K562 (cell line): ENCODE measurements at regions not wholly inside any gene's neighbourhood (a gene's known extent, or its start where the extent isn't known, plus 50 kb on each side); places are given as distances from the start of the nearest gene placed in this dataset.

ENCODE experiments used
- ATAC-seq: fragments of 200-7000 bp; cut with Tn5 transposase; 3 replicates; pipeline ENCODE4 v1.9.1; 2020; ENCODE audit warnings: moderate library complexity
- BruUV-seq: library from RNA; stranded (reverse); fragments of 400-500 nt; replicated peaks from 2 replicates; lab custom pipeline; 2021; lab: Mats Ljungman, UMichigan
- CTCF ChIA-PET: fragments of 300-600 bp; formaldehyde crosslinking; extraction: SDS; loops from one replicate; lab custom pipeline; 2021; ENCODE audit warnings: low intra/inter-chr PET ratio; lab: Yijun Ruan, JAX
- POLR2A ChIA-PET: fragments of 300-600, 350-650 bp; sonication (Branson Sonifier 250); formaldehyde crosslinking; extraction: SDS; loops from one replicate; lab custom pipeline; 2021; ENCODE audit warnings: antibody characterized with exemption, inconsistent platforms; lab: Yijun Ruan, JAX
- DNase-seq, 4 experiments: peaks; one replicate each; pipeline versions ENCODE4 v3.0.0 to v3.0.0-alpha.2; 2011 to 2018; ENCODE audit warnings: low spot score in 3 of 4, mixed read lengths in 3 of 4; ENCODE audit errors: extremely low read depth in 1 of 4
- FAIRE-seq: peaks from 2 replicates; lab custom pipeline; 2011; peaks lifted over from hg19 to GRCh38; lab: Jason Lieb, UNC
- H2AFZ ChIP-seq: 2 replicates; pipeline ENCODE4 v1.6.0; 2011; ENCODE audit warnings: low read depth, low read length, control low read depth, inconsistent platforms
- H3K27ac ChIP-seq: fragments of 200-600 bp; 3 replicates; pipeline ENCODE4 v1.8.0; 2011; ENCODE audit warnings: low read depth, mild to moderate bottlenecking, control low read depth, inconsistent platforms, low read length, moderate library complexity, mixed read lengths; ENCODE audit errors: extremely low read depth
- H3K27me3 ChIP-seq, 2 experiments: fragments of 300-600 bp in 1 of 2; 2 replicates in 1 of 2; 3 replicates in 1 of 2; pipeline versions ENCODE4 v1.6.0 to v1.8.0; 2011; ENCODE audit warnings: inconsistent platforms in 2 of 2, low read length in 2 of 2, mild to moderate bottlenecking in 1 of 2, mixed read lengths in 1 of 2, moderate library complexity in 1 of 2; ENCODE audit not compliant: control insufficient read depth in 2 of 2, insufficient read depth in 2 of 2
- H3K36me3 ChIP-seq: fragments of 300-600 bp; 3 replicates; pipeline ENCODE4 v1.8.0; 2011; ENCODE audit warnings: mild to moderate bottlenecking, low read length, inconsistent platforms; ENCODE audit not compliant: control insufficient read depth, insufficient read depth
- H3K4me1 ChIP-seq, 2 experiments: fragments of 200-600 bp in 1 of 2; replicated peaks in 1 of 2; 2 replicates in 1 of 2; 3 replicates in 1 of 2; pipeline versions ENCODE4 v1.5.1 to v1.8.0; 2011; ENCODE audit warnings: inconsistent platforms in 2 of 2, low read length in 2 of 2, mild to moderate bottlenecking in 1 of 2, mixed read lengths in 1 of 2, moderate library complexity in 1 of 2; ENCODE audit not compliant: control insufficient read depth in 2 of 2, insufficient read depth in 2 of 2
- H3K4me2 ChIP-seq: 2 replicates; pipeline ENCODE4 v1.6.1; 2011; ENCODE audit warnings: low read length, control low read depth, inconsistent platforms, mixed read lengths; ENCODE audit not compliant: insufficient read depth
- H3K4me3 ChIP-seq: fragments of 200-600 bp; sonication (generic), shearing (Covaris generic); 2 replicates; pipeline ENCODE4 v1.5.1; 2016; ENCODE audit warnings: control low read depth, inconsistent platforms
- H3K79me2 ChIP-seq: fragments of 200-600 bp; 3 replicates; pipeline ENCODE4 v1.8.0; 2011; ENCODE audit warnings: low read length, inconsistent platforms; ENCODE audit not compliant: control insufficient read depth, insufficient read depth
- H3K9ac ChIP-seq, 2 experiments: 2 replicates each; pipeline versions ENCODE4 v1.6.0 to v1.6.1; 2011; ENCODE audit warnings: low read depth in 2 of 2, low read length in 2 of 2, control low read depth in 1 of 2, inconsistent platforms in 1 of 2, mild to moderate bottlenecking in 1 of 2, mixed read lengths in 1 of 2; ENCODE audit not compliant: insufficient read depth in 1 of 2
- H3K9me1 ChIP-seq: one replicate; pipeline ENCODE4 v1.6.0; 2011; ENCODE audit warnings: inconsistent platforms, mild to moderate bottlenecking, low read length, moderate library complexity; ENCODE audit not compliant: control insufficient read depth, insufficient read depth
- H3K9me3 ChIP-seq: replicated peaks from 2 replicates; pipeline ENCODE4 v1.5.1; 2011; ENCODE audit warnings: low read depth, low read length, inconsistent platforms; ENCODE audit not compliant: control insufficient read depth, insufficient read depth
- H4K20me1 ChIP-seq: replicated peaks from 2 replicates; pipeline ENCODE4 v1.6.1; 2011; ENCODE audit warnings: low read length, inconsistent platforms, mixed read lengths; ENCODE audit not compliant: control insufficient read depth, insufficient read depth
- ARID3A ChIP-seq: IDR thresholded peaks from 2 replicates; pipeline ENCODE4 v1.6.1; 2012; ENCODE audit warnings: low read depth, low read length, improper control_type of control experiment, borderline replicate concordance
- BMI1 ChIP-seq: fragments of 150-350 bp; IDR thresholded peaks from 2 replicates; pipeline ENCODE4 v1.6.1; 2014; ENCODE audit warnings: low read length
- DACH1 ChIP-seq: fragments of 450-650 bp; IDR thresholded peaks from 2 replicates; pipeline ENCODE4 v1.6.1; 2018; ENCODE audit not compliant: partially characterized antibody
- EZH2 ChIP-seq: IDR thresholded peaks from 2 replicates; pipeline ENCODE4 v1.6.1; 2012; ENCODE audit warnings: low read depth, mild to moderate bottlenecking, inconsistent platforms, low read length, borderline replicate concordance
- KAT8 ChIP-seq: fragments of 450-650 bp; IDR thresholded peaks from 2 replicates; pipeline ENCODE4 v1.6.1; 2016; ENCODE audit warnings: low read depth, mild to moderate bottlenecking
- MEF2A ChIP-seq: IDR thresholded peaks from 2 replicates; pipeline ENCODE4 v1.6.1; 2011; ENCODE audit warnings: low read depth, mild to moderate bottlenecking, low read length, moderate library complexity; ENCODE audit not compliant: control insufficient read depth
- RBM15 ChIP-seq: fragments of 200-400 bp; formaldehyde crosslinking; IDR thresholded peaks from 2 replicates; pipeline ENCODE4 v1.6.1; 2018; ENCODE audit warnings: mild to moderate bottlenecking, low read length, moderate library complexity; ENCODE audit not compliant: insufficient read depth
- SIN3B ChIP-seq: fragments of 450-650 bp; IDR thresholded peaks from 2 replicates; pipeline ENCODE4 v1.6.1; 2017; ENCODE audit warnings: low read depth, mild to moderate bottlenecking, moderate library complexity
- STAT5B ChIP-seq: fragments of 250-450 bp; sonication (Bioruptor Pico); IDR thresholded peaks from 2 replicates; pipeline ENCODE4 v1.8.0; 2021; ENCODE audit warnings: mild to moderate bottlenecking, inconsistent platforms
- THAP7 ChIP-seq: fragments of 250-450 bp; sonication (Bioruptor Pico); IDR thresholded peaks from 2 replicates; pipeline ENCODE4 v1.5.0; 2021
- ZBTB1 ChIP-seq: sonication (generic); formaldehyde crosslinking; IDR thresholded peaks from 2 replicates; pipeline ENCODE4 v1.8.1; 2023; ENCODE audit warnings: missing genetic modification reagents, low read depth, mild to moderate bottlenecking, borderline replicate concordance
- ZBTB34 ChIP-seq: fragments of 250-450 bp; sonication (Bioruptor Pico); IDR thresholded peaks from 2 replicates; pipeline ENCODE4 v1.8.0; 2021; ENCODE audit warnings: mild to moderate bottlenecking, moderate library complexity
- ZBTB5 ChIP-seq: fragments of 450-650 bp; IDR thresholded peaks from 2 replicates; pipeline ENCODE4 v1.6.1; 2017; ENCODE audit warnings: antibody characterized with exemption
- ZKSCAN8 ChIP-seq: fragments of 200-800 bp; sonication (Bioruptor generic); IDR thresholded peaks from 2 replicates; pipeline ENCODE4 v1.6.1; 2016; ENCODE audit warnings: missing genetic modification characterization, missing compliant biosample characterization
- ZNF184 ChIP-seq: sonication (generic); formaldehyde crosslinking; IDR thresholded peaks from 2 replicates; pipeline ENCODE4 v1.5.0; 2020; ENCODE audit warnings: missing genetic modification reagents
- ZNF23 ChIP-seq: fragments of 250-450 bp; sonication (Bioruptor Pico); IDR thresholded peaks from 2 replicates; pipeline ENCODE4 v1.4.0; 2020; ENCODE audit warnings: mild to moderate bottlenecking
- ZNF232 ChIP-seq: sonication (generic); formaldehyde crosslinking; IDR thresholded peaks from 2 replicates; pipeline ENCODE4 v1.8.0; 2022; ENCODE audit warnings: mild to moderate bottlenecking, missing genetic modification reagents
- ZNF384 ChIP-seq: IDR thresholded peaks from 2 replicates; pipeline ENCODE4 v1.6.1; 2012; ENCODE audit warnings: low read depth, low read length, improper control_type of control experiment
- ZNF75A ChIP-seq: fragments of 450-650 bp; formaldehyde crosslinking; IDR thresholded peaks from 2 replicates; pipeline ENCODE4 v1.4.0; 2020; ENCODE audit warnings: mild to moderate bottlenecking
- WGBS: fragments of 100-300 bp; shearing (Covaris generic); methylation state at CpG from one replicate; pipeline ENCODE4 v1.1.6; 2016; ENCODE audit warnings: low coverage, mixed read lengths; ENCODE audit not compliant: insufficient coverage; ENCODE audit errors: missing lambda C conversion rate; 5-methylcytosine and 5-hydroxymethylcytosine counted together
- in situ Hi-C: fragments of 300-500 bp; cut with MboI; formaldehyde crosslinking; loops from 4 replicates; pipeline ENCODE4 v1.15.0; 2018; ENCODE audit warnings: inconsistent platforms, mixed read lengths
- intact Hi-C: fragments of 100-400 bp; cut with micrococcal nuclease; formaldehyde crosslinking; loops from 2 replicates; pipeline ENCODE4 v1.14.2; 2022

GRCh38 chr1:67484492-67484891, 54.3 kb upstream of the SERBP1 start:
- H2AFZ ChIP-seq: no peak overlapping the region
- no peaks in the 10 kb centered on the region for H3K36me3 ChIP-seq
- no peaks in the 10 kb centered on the region for H3K9me1 ChIP-seq
- H3K9me3 ChIP-seq: 0 out of 2 replicates have a peak, but pooled peaks cover 2% of the 10 kb centered on the region
- no peaks in the 10 kb centered on the region for H4K20me1 ChIP-seq
- no TSS peak for BruUV-seq
- no peaks in the 10 kb centered on the region for H3K27me3 ChIP-seq
- H3K27ac ChIP-seq: no peak overlapping the region
- peaks cover 6 to 18% of the 10 kb centered on the region in 2 experiments; a peak in 4 of 5 replicates for H3K4me1 ChIP-seq
- H3K4me3 ChIP-seq: no peak overlapping the region
- ChIA-PET POLR2A (interaction anchor here (1.8 kb wide), 1 partner anchor 55 kb away, joined by 4 read pairs; the partner anchor contains the start of gene SERBP1), CTCF (no interaction called here)
- ATAC-seq (no peak), FAIRE-seq (no peak), DNase-seq (no peak)
- in situ Hi-C loops: loop anchor here (25.0 kb wide), 1 partner anchor 497 kb away; no protein-coding TSS in a partner anchor
- intact Hi-C loops: no loop called here
- TF ChIP-seq RBM15 (no peak), ZBTB5 (no peak), SIN3B (no peak), ZBTB34 (CRISPR knock-in tag) (no peak), ZNF384 (no peak), DACH1 (no peak), EZH2 (no peak), ZKSCAN8 (CRISPR knock-in tag) (no peak), THAP7 (CRISPR knock-in tag) (no peak), ARID3A (no peak), KAT8 (no peak), ZNF23 (CRISPR knock-in tag) (no peak), ZNF184 (CRISPR knock-in tag) (no peak), BMI1 (no peak), MEF2A (no peak), ZNF75A (CRISPR knock-in tag) (no peak), STAT5B (CRISPR knock-in tag) (no peak), ZNF232 (CRISPR knock-in tag) (no peak), ZBTB1 (no peak)
- H3K79me2 ChIP-seq: no peaks in the 10 kb centered on the region
- no peak overlapping the region for H3K9ac ChIP-seq
- 64% methylated on average over 2 of the region's 2 CpGs for WGBS
- no peak overlapping the region for H3K4me2 ChIP-seq
